Right cardiac atrium (tissue), 5 donors: ENCODE measurements at regions not wholly inside any gene's neighbourhood (a gene's known extent, or its start where the extent isn't known, plus 50 kb on each side); places are given as distances from the start of the nearest gene placed in this dataset.
"Not testable (repeated sequence)": the region's sequence is repeated elsewhere in the genome, so short reads cannot be mapped to it uniquely, and the experiment has no call there.

Source experiments
- ATAC-seq, 2 donors: fragments of 200-7000 bp; cut with Tn5 transposase; one replicate each; pipeline versions ENCODE4 v1.8.0 to v1.9.1; 2020; ENCODE audit warnings: moderate library complexity in 2 of 2, mild to moderate bottlenecking in 1 of 2
- DNase-seq, 3 donors: peaks; one replicate each; pipeline ENCODE4 v3.0.0-alpha.2; 2020
- H3K27ac ChIP-seq: one replicate; pipeline ENCODE4 v1.5.1; 2013; ENCODE audit warnings: mild to moderate bottlenecking, low read length, control low read depth, moderate library complexity
- H3K27me3 ChIP-seq: one replicate; pipeline ENCODE4 v1.6.1; 2013; ENCODE audit not compliant: control insufficient read depth, insufficient read depth
- H3K4me1 ChIP-seq: one replicate; pipeline ENCODE4 v1.6.1; 2013; ENCODE audit warnings: low read length; ENCODE audit not compliant: control insufficient read depth, insufficient read depth
- H3K4me3 ChIP-seq: one replicate; pipeline ENCODE4 v1.5.1; 2013; ENCODE audit warnings: low read length, control low read depth
- H3K9me3 ChIP-seq: one replicate; pipeline ENCODE4 v1.6.1; 2013; ENCODE audit warnings: low read length; ENCODE audit not compliant: control insufficient read depth
- WGBS: extraction: QIAGEN DNeasy Blood & Tissue Kit; methylation state at CpG from one replicate; pipeline ENCODE4 v1.1.7; 2013; 5-methylcytosine and 5-hydroxymethylcytosine counted together
- intact Hi-C, 4 donors: fragments of 100-400 bp; cut with DNase I; formaldehyde crosslinking; loops; one replicate each; pipeline versions ENCODE4 v1.11.0 to v1.14.0; 2022 to 2023
- donor health status: healthy with polysubstance abuse.
- donor health status: DM: no; HTN: yes; CAD: no.
- donor health status: DM: no; HTN: no; CAD: no.
- donor health status: DM: no; HTN: yes; CAD: no; lungs with severe emphysema.
- donor health status: DM: yes; HTN: yes; CAD: no.

GRCh38 chr1:70718086-70718630, 307.1 kb downstream of the CTH start:
- 54% methylated on average over 2 of the region's 2 CpGs for WGBS
- Histone ChIP-seq H3K4me3 (no peak overlapping the region), H3K4me1 (no peaks in the 10 kb centered on the region), H3K27ac (no peak overlapping the region), H3K27me3 (no peaks in the 10 kb centered on the region), H3K9me3 (no peaks in the 10 kb centered on the region)
- intact Hi-C loops = no loop called here
- no peak for ATAC-seq
- no peak for DNase-seq

- H3K4me3 ChIP-seq = no peak overlapping the region
- no peaks in the 10 kb centered on the region for H3K27me3 ChIP-seq
- intact Hi-C loops = no loop called here
- WGBS = 36% methylated on average over 2 of the region's 2 CpGs
- H3K4me1 ChIP-seq = no peaks in the 10 kb centered on the region
- ATAC-seq = peak in 1 of 2 donors; percentile 89
- DNase-seq = no peak
- no peak overlapping the region for H3K27ac ChIP-seq
- no peaks in the 10 kb centered on the region for H3K9me3 ChIP-seq
These were observed 308.1 kb downstream of the CTH start for GRCh38 chr1:70719154-70719553.

- DNase-seq = no peak
- intact Hi-C loops = no loop called here
- Histone ChIP-seq H3K4me3 (no peak overlapping the region), H3K27me3 (no peaks in the 10 kb centered on the region), H3K27ac (no peak overlapping the region), H3K4me1 (no peaks in the 10 kb centered on the region), H3K9me3 (no peaks in the 10 kb centered on the region)
- no peak for ATAC-seq
- WGBS = 39% methylated on average over 1 of the region's 1 CpG
These were observed 309.0 kb downstream of the CTH start for GRCh38 chr1:70720109-70720508.

- ATAC-seq (no peak), DNase-seq (no peak)
- intact Hi-C loops = no loop called here
- Histone ChIP-seq H3K4me3 (no peak overlapping the region), H3K4me1 (no peaks in the 10 kb centered on the region), H3K9me3 (no peaks in the 10 kb centered on the region), H3K27me3 (no peaks in the 10 kb centered on the region), H3K27ac (no peak overlapping the region)
- 88% methylated on average over 1 of the region's 1 CpG for WGBS
These were observed 309.5 kb downstream of the CTH start for GRCh38 chr1:70720521-70720920.

- WGBS = 79% methylated on average over 6 of the region's 6 CpGs
- Histone ChIP-seq H3K27me3 (no peaks in the 10 kb centered on the region), H3K4me3 (no peak overlapping the region), H3K27ac (no peak overlapping the region), H3K4me1 (no peaks in the 10 kb centered on the region), H3K9me3 (no peaks in the 10 kb centered on the region)
- intact Hi-C loops = no loop called here
- ATAC-seq (no peak), DNase-seq (no peak)
These were observed 316.9 kb downstream of the CTH start for GRCh38 chr1:70727886-70728489.

GRCh38 chr1:70736518-70736917, 311.1 kb downstream of the PTGER3 start:
- 84% methylated on average over 6 of the region's 6 CpGs for WGBS
- intact Hi-C loops, H3K4me3 ChIP-seq, H3K27ac ChIP-seq, ATAC-seq, H3K27me3 ChIP-seq, DNase-seq, H3K9me3 ChIP-seq, H3K4me1 ChIP-seq: not testable (repeated sequence)

GRCh38 chr1:70737125-70737524, 310.5 kb downstream of the PTGER3 start:
- DNase-seq = no peak
- Histone ChIP-seq H3K9me3 (no peaks in the 10 kb centered on the region), H3K27ac (no peak overlapping the region), H3K4me1 (no peaks in the 10 kb centered on the region), H3K4me3 (no peak overlapping the region), H3K27me3 (no peaks in the 10 kb centered on the region)
- 52% methylated on average over 1 of the region's 1 CpG for WGBS
- intact Hi-C loops = no loop called here
- ATAC-seq = no peak

- no peaks in the 10 kb centered on the region for H3K27me3 ChIP-seq
- no peaks in the 10 kb centered on the region for H3K9me3 ChIP-seq
- intact Hi-C loops = no loop called here
- H3K4me3 ChIP-seq = no peak overlapping the region
- 28% methylated on average over 3 of the region's 3 CpGs for WGBS
- ATAC-seq (no peak), DNase-seq (no peak)
- H3K27ac ChIP-seq = no peak overlapping the region
- H3K4me1 ChIP-seq = no peaks in the 10 kb centered on the region
These were observed 309.0 kb downstream of the PTGER3 start for GRCh38 chr1:70738624-70739023.

GRCh38 chr1:70745199-70745598, 302.4 kb downstream of the PTGER3 start:
- ATAC-seq (no peak), DNase-seq (no peak)
- no peak overlapping the region for H3K27ac ChIP-seq
- intact Hi-C loops = no loop called here
- no peak overlapping the region for H3K4me3 ChIP-seq
- 65% methylated on average over 4 of the region's 4 CpGs for WGBS
- no peaks in the 10 kb centered on the region for H3K27me3 ChIP-seq
- no peaks in the 10 kb centered on the region for H3K9me3 ChIP-seq
- H3K4me1 ChIP-seq = no peaks in the 10 kb centered on the region

GRCh38 chr1:70746062-70746461, 301.6 kb downstream of the PTGER3 start:
- H3K9me3 ChIP-seq, H3K4me1 ChIP-seq, ATAC-seq, H3K4me3 ChIP-seq, H3K27me3 ChIP-seq, DNase-seq, H3K27ac ChIP-seq, intact Hi-C loops: not testable (repeated sequence)
- WGBS = 98% methylated on average over 1 of the region's 1 CpG

- ATAC-seq, H3K9me3 ChIP-seq: not testable (repeated sequence)
These were observed 300.5 kb downstream of the PTGER3 start for GRCh38 chr1:70747123-70747522.

More at GRCh38 chr1:70747123-70747522, 300.5 kb downstream of the PTGER3 start:
- intact Hi-C loops, H3K27me3 ChIP-seq, H3K27ac ChIP-seq, H3K4me3 ChIP-seq, H3K4me1 ChIP-seq, DNase-seq: not testable (repeated sequence)
- WGBS = 56% methylated on average over 1 of the region's 1 CpG
